DND-41 (cell line): ENCODE measurements at regions not wholly inside any gene's neighbourhood (a gene's known extent, or its start where the extent isn't known, plus 50 kb on each side); places are given as distances from the start of the nearest gene placed in this dataset.
"Not testable (repeated sequence)": the region's sequence is repeated elsewhere in the genome, so short reads cannot be mapped to it uniquely, and the experiment has no call there.

ENCODE experiments used
- EZH2 ChIP-seq: IDR thresholded peaks from 3 replicates; pipeline ENCODE4 v1.6.1; 2012; ENCODE audit warnings: borderline replicate concordance, low read depth, mild to moderate bottlenecking, moderate library complexity, low read length, inconsistent platforms; ENCODE audit not compliant: severe bottlenecking
- TF ChIP-seq, protein P1 (sequence below): IDR thresholded peaks from 2 replicates; pipeline ENCODE4 v1.5.1; 2012; ENCODE audit warnings: borderline replicate concordance, low read length, moderate library complexity, mild to moderate bottlenecking; ENCODE audit not compliant: poor library complexity, severe bottlenecking; ENCODE audit errors: extremely low read depth

DNA sequence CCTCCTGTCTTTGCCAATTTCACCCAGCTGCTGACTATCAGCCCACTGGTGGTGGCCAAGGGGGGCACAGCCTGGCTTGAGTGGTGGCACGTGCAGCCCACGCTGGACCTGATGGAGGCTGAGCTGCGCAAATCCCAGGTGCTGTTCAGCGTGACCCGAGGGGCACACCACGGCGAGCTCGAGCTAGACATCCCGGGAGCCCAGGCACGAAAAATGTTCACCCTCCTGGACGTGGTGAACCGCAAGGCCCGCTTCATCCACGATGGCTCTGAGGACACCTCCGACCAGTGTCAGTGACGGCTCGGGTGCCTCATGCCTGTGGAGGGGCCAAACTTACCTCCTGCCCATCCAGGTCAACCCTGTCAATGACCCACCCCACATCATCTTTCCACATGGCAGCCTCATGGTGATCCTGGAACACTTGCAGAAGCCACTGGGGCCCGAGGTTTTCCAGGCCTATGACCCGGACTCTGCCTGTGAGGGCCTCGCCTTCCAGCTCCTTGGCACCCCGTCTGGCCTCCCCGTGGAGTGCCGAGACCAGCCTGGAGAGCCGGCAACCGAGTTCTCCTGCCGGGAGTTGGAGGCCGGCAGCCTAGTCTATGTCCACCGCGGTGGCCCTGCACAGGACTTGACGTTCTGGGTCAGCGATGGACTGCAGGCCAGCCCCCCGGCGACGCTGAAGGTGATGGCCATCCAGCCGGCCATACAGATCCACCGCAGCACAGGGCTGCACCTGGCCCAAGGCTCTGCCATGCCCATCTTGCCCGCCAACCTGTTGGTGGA is 180.2 kb downstream of the TBC1D2B start:
- TF ChIP-seq, protein P1, sequence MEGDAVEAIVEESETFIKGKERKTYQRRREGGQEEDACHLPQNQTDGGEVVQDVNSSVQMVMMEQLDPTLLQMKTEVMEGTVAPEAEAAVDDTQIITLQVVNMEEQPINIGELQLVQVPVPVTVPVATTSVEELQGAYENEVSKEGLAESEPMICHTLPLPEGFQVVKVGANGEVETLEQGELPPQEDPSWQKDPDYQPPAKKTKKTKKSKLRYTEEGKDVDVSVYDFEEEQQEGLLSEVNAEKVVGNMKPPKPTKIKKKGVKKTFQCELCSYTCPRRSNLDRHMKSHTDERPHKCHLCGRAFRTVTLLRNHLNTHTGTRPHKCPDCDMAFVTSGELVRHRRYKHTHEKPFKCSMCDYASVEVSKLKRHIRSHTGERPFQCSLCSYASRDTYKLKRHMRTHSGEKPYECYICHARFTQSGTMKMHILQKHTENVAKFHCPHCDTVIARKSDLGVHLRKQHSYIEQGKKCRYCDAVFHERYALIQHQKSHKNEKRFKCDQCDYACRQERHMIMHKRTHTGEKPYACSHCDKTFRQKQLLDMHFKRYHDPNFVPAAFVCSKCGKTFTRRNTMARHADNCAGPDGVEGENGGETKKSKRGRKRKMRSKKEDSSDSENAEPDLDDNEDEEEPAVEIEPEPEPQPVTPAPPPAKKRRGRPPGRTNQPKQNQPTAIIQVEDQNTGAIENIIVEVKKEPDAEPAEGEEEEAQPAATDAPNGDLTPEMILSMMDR: not testable (repeated sequence)
- not testable (repeated sequence) for TF ChIP-seq EZH2
